Endothelial cell (in vitro differentiated cells): ENCODE measurements at regions not wholly inside any gene's neighbourhood (a gene's known extent, or its start where the extent isn't known, plus 50 kb on each side); places are given as distances from the start of the nearest gene placed in this dataset.
A peak's percentile ranks its signal among the peaks of the same experiment; 100 is the strongest.

Experiments
- DNase-seq: peaks from one replicate; pipeline ENCODE4 v3.0.0; 2021; ENCODE audit warnings: low spot score
- H3K27ac Mint-ChIP-seq: one replicate; pipeline ENCODE4 v1.8.0; 2021; ENCODE audit warnings: mixed read lengths, inconsistent platforms; ENCODE audit not compliant: unreplicated experiment
- H3K27me3 Mint-ChIP-seq: one replicate; pipeline ENCODE4 v1.8.0; 2021; ENCODE audit warnings: mild to moderate bottlenecking, moderate library complexity, mixed read lengths, inconsistent platforms; ENCODE audit not compliant: unreplicated experiment
- H3K36me3 Mint-ChIP-seq: one replicate; pipeline ENCODE4 v1.8.0; 2021; ENCODE audit warnings: mild to moderate bottlenecking, low read depth, mixed read lengths, inconsistent platforms; ENCODE audit not compliant: unreplicated experiment
- H3K4me1 Mint-ChIP-seq: one replicate; pipeline ENCODE4 v1.8.0; 2021; ENCODE audit warnings: mild to moderate bottlenecking, mixed read lengths, inconsistent platforms; ENCODE audit not compliant: unreplicated experiment
- H3K4me3 Mint-ChIP-seq: one replicate; pipeline ENCODE4 v1.8.0; 2021; ENCODE audit warnings: mild to moderate bottlenecking, mixed read lengths, inconsistent platforms; ENCODE audit not compliant: unreplicated experiment
- H3K9me3 Mint-ChIP-seq: one replicate; pipeline ENCODE4 v1.8.0; 2021; ENCODE audit warnings: mixed read lengths, inconsistent platforms; ENCODE audit not compliant: unreplicated experiment
- TF ChIP-seq, protein P1 (sequence below): fragments of 200-600 bp; sonication (generic); IDR thresholded peaks from one replicate; pipeline ENCODE4 v1.5.0; 2021; ENCODE audit warnings: antibody characterized with exemption; ENCODE audit not compliant: unreplicated experiment

DNA sequence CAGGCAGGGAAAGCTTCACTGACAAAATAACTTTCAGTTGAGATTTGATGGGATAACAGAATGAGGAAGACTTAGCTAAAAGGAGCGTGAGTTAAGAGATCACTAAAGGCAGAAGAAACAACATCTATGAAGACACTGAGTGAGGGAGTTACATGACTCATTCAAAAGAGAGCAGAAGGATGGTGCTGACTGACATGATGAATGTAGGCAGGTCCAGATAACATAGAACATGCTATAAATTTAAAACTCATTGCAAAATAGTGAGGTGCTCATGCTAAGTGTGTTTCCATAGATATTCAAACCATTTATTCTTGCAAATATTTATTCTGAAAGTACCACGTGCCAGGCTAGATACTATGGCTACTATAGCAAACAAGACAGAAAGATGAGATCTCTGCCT, 116.4 kb upstream of the DGKB start:
- Mint-ChIP-seq H3K9me3 (no peaks in the 10 kb centered on the region), H3K4me1 (peaks cover 3% of the 10 kb centered on the region), H3K36me3 (no peaks in the 10 kb centered on the region), H3K27ac (no peak overlapping the region), H3K27me3 (no peaks in the 10 kb centered on the region), H3K4me3 (no peak overlapping the region)
- TF ChIP-seq, protein P1, sequence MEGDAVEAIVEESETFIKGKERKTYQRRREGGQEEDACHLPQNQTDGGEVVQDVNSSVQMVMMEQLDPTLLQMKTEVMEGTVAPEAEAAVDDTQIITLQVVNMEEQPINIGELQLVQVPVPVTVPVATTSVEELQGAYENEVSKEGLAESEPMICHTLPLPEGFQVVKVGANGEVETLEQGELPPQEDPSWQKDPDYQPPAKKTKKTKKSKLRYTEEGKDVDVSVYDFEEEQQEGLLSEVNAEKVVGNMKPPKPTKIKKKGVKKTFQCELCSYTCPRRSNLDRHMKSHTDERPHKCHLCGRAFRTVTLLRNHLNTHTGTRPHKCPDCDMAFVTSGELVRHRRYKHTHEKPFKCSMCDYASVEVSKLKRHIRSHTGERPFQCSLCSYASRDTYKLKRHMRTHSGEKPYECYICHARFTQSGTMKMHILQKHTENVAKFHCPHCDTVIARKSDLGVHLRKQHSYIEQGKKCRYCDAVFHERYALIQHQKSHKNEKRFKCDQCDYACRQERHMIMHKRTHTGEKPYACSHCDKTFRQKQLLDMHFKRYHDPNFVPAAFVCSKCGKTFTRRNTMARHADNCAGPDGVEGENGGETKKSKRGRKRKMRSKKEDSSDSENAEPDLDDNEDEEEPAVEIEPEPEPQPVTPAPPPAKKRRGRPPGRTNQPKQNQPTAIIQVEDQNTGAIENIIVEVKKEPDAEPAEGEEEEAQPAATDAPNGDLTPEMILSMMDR, result no peak
- no peak for DNase-seq

DNA sequence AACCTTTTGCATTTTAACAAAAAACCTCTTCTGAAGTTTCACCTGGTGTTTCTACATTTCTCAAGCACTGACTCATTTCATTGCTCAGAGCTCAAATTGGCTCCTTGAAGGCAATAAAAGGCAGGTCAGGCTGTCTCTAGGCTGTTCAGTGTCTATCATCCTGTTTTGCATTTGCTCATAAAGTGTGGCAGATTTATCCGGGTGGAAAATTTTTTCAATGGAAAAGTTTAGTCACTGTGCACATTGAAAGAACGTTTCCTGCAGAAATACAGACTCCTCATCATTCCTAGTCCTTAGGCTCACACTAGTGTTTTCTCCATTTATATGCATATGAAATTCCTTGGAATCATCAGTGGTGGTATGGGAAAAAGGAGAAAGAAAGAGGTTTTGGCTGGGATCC, 114.2 kb upstream of the DGKB start:
- Mint-ChIP-seq H3K9me3 (no peaks in the 10 kb centered on the region), H3K27ac (no peak overlapping the region), H3K36me3 (no peaks in the 10 kb centered on the region), H3K4me3 (no peak overlapping the region), H3K27me3 (no peaks in the 10 kb centered on the region), H3K4me1 (peaks cover 3% of the 10 kb centered on the region)
- TF ChIP-seq, protein P1, result no peak
- DNase-seq, result no peak

DNA sequence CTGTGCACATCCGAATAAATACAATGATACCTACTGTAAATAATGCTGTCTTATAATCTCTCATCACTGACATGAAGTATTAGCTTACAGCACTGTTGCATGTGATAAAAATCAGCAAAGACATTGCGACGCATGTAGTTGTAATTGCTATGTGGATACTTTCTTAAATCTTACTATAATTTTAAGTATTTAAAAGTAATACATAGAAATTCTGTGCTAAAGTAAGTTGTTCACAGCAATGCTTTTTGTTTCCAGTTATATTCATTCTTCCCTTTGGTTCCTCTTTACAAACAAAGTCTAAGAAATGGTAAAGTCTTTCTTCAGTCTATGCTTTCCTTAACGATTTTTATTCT, 113.7 kb upstream of the DGKB start:
- H3K4me3 Mint-ChIP-seq, result no peak overlapping the region
- H3K27ac Mint-ChIP-seq, result no peak overlapping the region
- H3K27me3 Mint-ChIP-seq, result no peaks in the 10 kb centered on the region
- H3K9me3 Mint-ChIP-seq, result no peaks in the 10 kb centered on the region
- no peak for DNase-seq
- TF ChIP-seq, protein P1, result peak; percentile 17
- H3K4me1 Mint-ChIP-seq, result peaks cover 3% of the 10 kb centered on the region
- H3K36me3 Mint-ChIP-seq, result no peaks in the 10 kb centered on the region

DNA sequence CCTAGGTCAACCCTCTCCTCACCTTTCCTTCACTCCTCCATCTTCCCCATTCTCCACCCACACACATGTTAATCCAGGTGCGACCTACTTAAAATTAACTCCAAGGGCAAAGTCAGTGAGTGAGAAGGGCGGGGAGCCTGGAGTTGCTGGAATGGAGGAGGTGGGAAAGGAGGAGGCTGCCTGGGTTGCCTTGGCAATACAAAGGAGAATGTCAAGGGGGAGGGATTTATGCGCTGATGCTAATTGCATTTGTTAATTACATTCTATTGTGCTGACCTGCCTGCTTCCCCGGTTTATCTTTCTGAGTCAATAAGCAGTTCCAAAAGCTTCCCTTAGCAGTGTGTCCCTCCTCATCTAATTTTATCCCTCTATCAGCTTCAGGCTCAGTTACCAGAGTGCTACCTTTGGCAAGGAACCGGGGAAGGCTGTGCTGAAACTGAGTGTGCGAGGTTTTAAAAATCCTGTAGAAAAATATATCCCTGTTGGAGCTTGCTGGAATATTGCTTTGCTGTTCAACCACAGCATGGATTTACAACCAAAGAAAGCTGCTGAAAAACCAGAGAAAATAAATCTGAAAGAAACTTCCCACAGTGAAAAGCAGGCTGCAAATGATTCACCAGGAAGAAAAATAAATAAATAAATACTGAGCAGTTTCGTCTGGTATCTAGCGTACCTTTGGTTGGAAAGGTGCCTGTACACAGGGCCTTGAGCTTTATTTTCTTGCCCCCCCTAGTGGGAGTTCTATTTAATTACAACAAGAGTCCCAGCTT, 113.2 kb upstream of the DGKB start:
- peaks cover 3% of the 10 kb centered on the region for H3K4me1 Mint-ChIP-seq
- DNase-seq, result peak; percentile 46
- H3K9me3 Mint-ChIP-seq, result no peaks in the 10 kb centered on the region
- no peaks in the 10 kb centered on the region for H3K36me3 Mint-ChIP-seq
- H3K27me3 Mint-ChIP-seq, result no peaks in the 10 kb centered on the region
- no peak overlapping the region for H3K27ac Mint-ChIP-seq
- TF ChIP-seq, protein P1, result peak; percentile 93
- H3K4me3 Mint-ChIP-seq, result no peak overlapping the region

DNA sequence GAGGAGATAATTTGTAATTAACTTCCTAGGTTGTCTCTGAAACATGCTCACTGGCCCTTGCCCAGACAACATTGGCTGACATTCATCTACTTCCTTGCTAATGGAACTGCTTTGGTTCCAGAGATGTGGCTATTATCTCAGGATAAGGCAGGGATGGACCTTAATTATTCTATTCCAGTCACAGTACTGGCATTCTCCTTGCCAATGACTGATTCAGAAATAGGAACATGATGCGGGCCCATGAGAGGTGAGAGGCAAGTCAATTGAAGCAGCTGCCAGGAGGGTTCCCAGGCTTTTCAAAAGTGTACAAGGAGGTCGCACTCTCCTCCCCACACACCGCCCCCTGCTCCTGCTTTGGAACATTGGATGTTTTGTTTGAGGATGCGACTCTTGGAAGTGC, 109.6 kb upstream of the DGKB start:
- peaks cover 3% of the 10 kb centered on the region for H3K4me1 Mint-ChIP-seq
- TF ChIP-seq, protein P1, result no peak
- H3K27me3 Mint-ChIP-seq, result no peaks in the 10 kb centered on the region
- H3K36me3 Mint-ChIP-seq, result no peaks in the 10 kb centered on the region
- H3K4me3 Mint-ChIP-seq, result no peak overlapping the region
- H3K9me3 Mint-ChIP-seq, result no peaks in the 10 kb centered on the region
- H3K27ac Mint-ChIP-seq, result no peak overlapping the region
- DNase-seq, result no peak
